Endothelial cell (in vitro differentiated cells): ENCODE measurements at regions not wholly inside any gene's neighbourhood (a gene's known extent, or its start where the extent isn't known, plus 50 kb on each side); places are given as distances from the start of the nearest gene placed in this dataset.
"Not testable (repeated sequence)": the region's sequence is repeated elsewhere in the genome, so short reads cannot be mapped to it uniquely, and the experiment has no call there.

Experiments used
- DNase-seq: peaks from one replicate; pipeline ENCODE4 v3.0.0; 2021; ENCODE audit warnings: low spot score
- H3K27ac Mint-ChIP-seq: one replicate; pipeline ENCODE4 v1.8.0; 2021; ENCODE audit warnings: mixed read lengths, inconsistent platforms; ENCODE audit not compliant: unreplicated experiment
- H3K27me3 Mint-ChIP-seq: one replicate; pipeline ENCODE4 v1.8.0; 2021; ENCODE audit warnings: mild to moderate bottlenecking, moderate library complexity, mixed read lengths, inconsistent platforms; ENCODE audit not compliant: unreplicated experiment
- H3K36me3 Mint-ChIP-seq: one replicate; pipeline ENCODE4 v1.8.0; 2021; ENCODE audit warnings: mild to moderate bottlenecking, low read depth, mixed read lengths, inconsistent platforms; ENCODE audit not compliant: unreplicated experiment
- H3K4me1 Mint-ChIP-seq: one replicate; pipeline ENCODE4 v1.8.0; 2021; ENCODE audit warnings: mild to moderate bottlenecking, mixed read lengths, inconsistent platforms; ENCODE audit not compliant: unreplicated experiment
- H3K4me3 Mint-ChIP-seq: one replicate; pipeline ENCODE4 v1.8.0; 2021; ENCODE audit warnings: mild to moderate bottlenecking, mixed read lengths, inconsistent platforms; ENCODE audit not compliant: unreplicated experiment
- H3K9me3 Mint-ChIP-seq: one replicate; pipeline ENCODE4 v1.8.0; 2021; ENCODE audit warnings: mixed read lengths, inconsistent platforms; ENCODE audit not compliant: unreplicated experiment
- CTCF ChIP-seq: fragments of 200-600 bp; sonication (generic); IDR thresholded peaks from one replicate; pipeline ENCODE4 v1.5.0; 2021; ENCODE audit warnings: antibody characterized with exemption; ENCODE audit not compliant: unreplicated experiment

- no peaks in the 10 kb centered on the region for H3K4me1 Mint-ChIP-seq
- no peak for DNase-seq
- TF ChIP-seq CTCF, result no peak
- H3K36me3 Mint-ChIP-seq, result no peaks in the 10 kb centered on the region
- no peak overlapping the region for H3K27ac Mint-ChIP-seq
- no peaks in the 10 kb centered on the region for H3K9me3 Mint-ChIP-seq
- H3K27me3 Mint-ChIP-seq, result no peaks in the 10 kb centered on the region
- no peak overlapping the region for H3K4me3 Mint-ChIP-seq
These were observed 151.0 kb upstream of the ATF7IP start for GRCh38 chr12:14214495-14214894.

- H3K36me3 Mint-ChIP-seq, H3K27me3 Mint-ChIP-seq, H3K27ac Mint-ChIP-seq, DNase-seq, H3K4me1 Mint-ChIP-seq, H3K9me3 Mint-ChIP-seq, H3K4me3 Mint-ChIP-seq: not testable (repeated sequence)
These were observed 149.5 kb upstream of the ATF7IP start for GRCh38 chr12:14215949-14216348.

- no peak overlapping the region for H3K27ac Mint-ChIP-seq
These were observed 148.8 kb upstream of the ATF7IP start for GRCh38 chr12:14216405-14217294.

GRCh38 chr12:14219156-14219555 is 146.3 kb upstream of the ATF7IP start:
- H3K9me3 Mint-ChIP-seq, result no peaks in the 10 kb centered on the region
- DNase-seq, result no peak
- TF ChIP-seq CTCF, result no peak
- H3K27me3 Mint-ChIP-seq, result peaks cover 1% of the 10 kb centered on the region
- no peak overlapping the region for H3K27ac Mint-ChIP-seq
- no peaks in the 10 kb centered on the region for H3K36me3 Mint-ChIP-seq
- no peaks in the 10 kb centered on the region for H3K4me1 Mint-ChIP-seq
- no peak overlapping the region for H3K4me3 Mint-ChIP-seq

More at GRCh38 chr12:14216405-14217294, 148.8 kb upstream of the ATF7IP start:
- Mint-ChIP-seq H3K4me1 (no peaks in the 10 kb centered on the region), H3K9me3 (no peaks in the 10 kb centered on the region), H3K36me3 (no peaks in the 10 kb centered on the region), H3K27me3 (peaks cover 1% of the 10 kb centered on the region), H3K4me3 (no peak overlapping the region)
- DNase-seq, result no peak
- TF ChIP-seq CTCF, result no peak

GRCh38 chr12:14219670-14220069 is 145.8 kb upstream of the ATF7IP start:
- not testable (repeated sequence) for H3K9me3 Mint-ChIP-seq, H3K4me1 Mint-ChIP-seq, H3K36me3 Mint-ChIP-seq

GRCh38 chr12:14225064-14225463 is 140.4 kb upstream of the ATF7IP start:
- peaks cover 3% of the 10 kb centered on the region for H3K27me3 Mint-ChIP-seq
- no peak for TF ChIP-seq CTCF
- no peak overlapping the region for H3K4me3 Mint-ChIP-seq
- H3K36me3 Mint-ChIP-seq, result no peaks in the 10 kb centered on the region
- no peaks in the 10 kb centered on the region for H3K9me3 Mint-ChIP-seq
- H3K27ac Mint-ChIP-seq, result no peak overlapping the region
- H3K4me1 Mint-ChIP-seq, result no peaks in the 10 kb centered on the region
- DNase-seq, result no peak

More at GRCh38 chr12:14219670-14220069, 145.8 kb upstream of the ATF7IP start:
- not testable (repeated sequence) for H3K27ac Mint-ChIP-seq, H3K27me3 Mint-ChIP-seq, H3K4me3 Mint-ChIP-seq, DNase-seq

GRCh38 chr12:14235176-14235575 is 130.3 kb upstream of the ATF7IP start:
- H3K36me3 Mint-ChIP-seq, H3K27ac Mint-ChIP-seq, DNase-seq, H3K4me1 Mint-ChIP-seq, H3K4me3 Mint-ChIP-seq, H3K27me3 Mint-ChIP-seq, H3K9me3 Mint-ChIP-seq: not testable (repeated sequence)

GRCh38 chr12:14236641-14237040 is 128.8 kb upstream of the ATF7IP start:
- not testable (repeated sequence) for H3K36me3 Mint-ChIP-seq, DNase-seq, H3K27me3 Mint-ChIP-seq, H3K4me3 Mint-ChIP-seq, H3K9me3 Mint-ChIP-seq, H3K27ac Mint-ChIP-seq
- H3K4me1 Mint-ChIP-seq, result peaks cover 13% of the 10 kb centered on the region
